Colonic mucosa (tissue), 4 donors: ENCODE measurements at regions not wholly inside any gene's neighbourhood (a gene's known extent, or its start where the extent isn't known, plus 50 kb on each side); places are given as distances from the start of the nearest gene placed in this dataset.

Experiments
- DNase-seq: peaks from one replicate; pipeline ENCODE4 v3.0.0-alpha.2; 2020
- H3K27ac ChIP-seq: fragments of 200-600 bp; one replicate; pipeline ENCODE4 v1.8.0; 2021
- H3K27me3 ChIP-seq: fragments of 200-600 bp; one replicate; pipeline ENCODE4 v1.8.0; 2021
- H3K36me3 ChIP-seq: fragments of 200-600 bp; one replicate; pipeline ENCODE4 v1.8.0; 2021
- H3K4me1 ChIP-seq: fragments of 200-600 bp; one replicate; pipeline ENCODE4 v1.8.0; 2021; ENCODE audit warnings: mild to moderate bottlenecking
- H3K4me3 ChIP-seq: fragments of 200-600 bp; one replicate; pipeline ENCODE4 v1.8.0; 2021
- H3K9ac ChIP-seq, 2 donors: one replicate each; pipeline ENCODE4 v1.7.0; 2013; ENCODE audit warnings: control low read depth in 2 of 2, low read depth in 2 of 2, low read length in 2 of 2
- H3K9me3 ChIP-seq: fragments of 200-600 bp; one replicate; pipeline ENCODE4 v1.8.0; 2021
- CTCF ChIP-seq: fragments of 200-600 bp; IDR thresholded peaks from one replicate; pipeline ENCODE4 v1.8.0; 2022; ENCODE audit warnings: antibody characterized with exemption, mild to moderate bottlenecking
- intact Hi-C: fragments of 100-400 bp; cut with DNase I; formaldehyde crosslinking; loops from one replicate; pipeline ENCODE4 v1.14.1; 2022
- donor health status: healthy.
- donor health status: DM: no; HTN: no; CAD: no.
- donor health status: DM: no; HTN: no; CAD: no.

DNA sequence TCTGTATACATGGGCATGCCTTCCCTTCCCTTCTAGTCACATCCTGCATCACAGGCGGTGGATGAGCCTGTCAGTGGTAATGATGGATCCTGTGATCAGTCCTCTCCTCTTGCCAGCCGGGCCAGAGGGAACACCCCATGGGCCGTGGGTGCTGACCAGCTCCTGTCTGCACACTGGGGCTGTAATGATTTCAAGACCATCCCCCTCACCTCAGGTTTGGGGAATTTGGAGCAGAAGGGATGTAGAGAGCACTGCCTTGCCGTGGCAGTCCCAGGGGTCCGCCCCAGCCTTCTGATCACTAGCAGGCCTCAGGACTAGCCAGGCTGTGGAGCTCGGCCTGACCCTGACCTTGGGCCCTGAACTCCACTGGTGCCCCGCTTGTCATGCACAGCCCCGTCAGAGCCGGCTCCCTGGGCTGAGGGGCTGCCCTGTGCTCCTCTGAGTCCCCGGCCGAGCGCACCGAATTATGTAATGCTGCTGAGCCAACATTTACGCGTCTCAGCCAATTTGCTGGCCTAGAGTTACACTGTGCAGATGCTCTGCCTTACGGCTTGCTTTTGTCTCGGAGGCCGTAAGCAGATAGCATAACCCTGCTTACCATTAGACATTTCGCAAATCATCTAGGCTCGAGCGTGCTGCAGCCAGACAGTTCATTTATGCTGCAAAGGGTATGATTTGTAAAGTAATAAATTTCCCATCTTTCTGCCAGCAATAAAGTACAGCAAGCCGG lies 155.3 kb downstream of the MACROH2A1 start:
- no peaks in the 10 kb centered on the region for H3K9me3 ChIP-seq
- no peak overlapping the region for H3K4me3 ChIP-seq
- H3K27me3 ChIP-seq: no peaks in the 10 kb centered on the region
- peak overlapping the region; percentile 24 for H3K27ac ChIP-seq
- no peaks in the 10 kb centered on the region for H3K4me1 ChIP-seq
- H3K36me3 ChIP-seq: no peaks in the 10 kb centered on the region
- no peak overlapping the region for H3K9ac ChIP-seq
- intact Hi-C loops: no loop called here
- no peak for TF ChIP-seq CTCF
- DNase-seq: peak; percentile 47

- intact Hi-C loops: no loop called here
- H3K36me3 ChIP-seq: no peaks in the 10 kb centered on the region
- H3K4me1 ChIP-seq: no peaks in the 10 kb centered on the region
- H3K4me3 ChIP-seq: no peak overlapping the region
- no peak overlapping the region for H3K9ac ChIP-seq
- peak overlapping the region; percentile 24 for H3K27ac ChIP-seq
- TF ChIP-seq CTCF: no peak
- H3K27me3 ChIP-seq: no peaks in the 10 kb centered on the region
- no peaks in the 10 kb centered on the region for H3K9me3 ChIP-seq
- DNase-seq: peak; percentile 24
Measured at GRCh38 chr5:135242866-135243555, 156.0 kb downstream of the MACROH2A1 start.

DNA sequence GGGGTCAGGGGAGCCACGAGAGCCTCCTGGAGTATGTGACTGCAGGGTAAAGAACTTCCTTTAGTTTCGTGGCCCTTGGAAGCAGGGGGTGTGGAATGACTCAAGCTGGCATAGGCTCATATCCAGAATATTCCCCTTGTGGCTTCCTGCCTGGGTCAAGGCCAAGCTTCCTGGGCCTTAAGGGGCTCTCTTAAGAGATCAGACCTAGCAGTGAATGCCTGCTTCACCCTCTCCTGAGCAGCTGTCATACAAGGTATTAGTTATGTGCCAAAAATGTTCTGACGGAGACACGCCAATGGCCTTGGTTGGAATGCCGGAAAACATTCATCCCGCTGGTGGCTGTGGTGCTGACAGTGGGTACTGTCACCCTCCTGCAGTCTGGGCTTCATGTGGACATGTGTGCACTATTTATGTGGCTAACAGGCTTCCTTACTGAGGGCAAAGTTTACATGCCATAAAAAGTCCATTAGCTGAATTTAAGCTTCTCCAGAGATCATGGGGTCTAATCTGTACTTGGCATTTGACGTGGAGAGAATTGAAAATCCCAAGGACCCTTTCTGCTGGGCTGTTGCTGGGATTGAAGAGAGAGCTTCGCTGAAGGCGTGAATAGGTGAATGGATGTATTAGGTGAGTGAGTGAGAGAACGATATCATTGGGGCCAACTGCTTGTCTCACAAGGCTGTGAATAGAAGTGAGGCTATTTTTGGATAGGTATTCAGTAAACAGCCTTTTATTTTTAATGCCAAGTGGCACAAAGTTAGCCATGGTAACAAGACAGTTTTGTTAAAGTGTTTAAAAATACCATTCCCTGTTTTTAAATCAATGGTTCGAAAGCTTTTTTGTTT lies 156.8 kb downstream of the MACROH2A1 start:
- no peak for TF ChIP-seq CTCF
- no peaks in the 10 kb centered on the region for H3K9me3 ChIP-seq
- H3K4me3 ChIP-seq: no peak overlapping the region
- no peaks in the 10 kb centered on the region for H3K36me3 ChIP-seq
- no peaks in the 10 kb centered on the region for H3K27me3 ChIP-seq
- H3K27ac ChIP-seq: no peak overlapping the region
- peak; percentile 15 for DNase-seq
- no peaks in the 10 kb centered on the region for H3K4me1 ChIP-seq
- H3K9ac ChIP-seq: no peak overlapping the region
- intact Hi-C loops: no loop called here

GRCh38 chr5:135241536-135241935 lies 157.5 kb downstream of the MACROH2A1 start:
- no peaks in the 10 kb centered on the region for H3K36me3 ChIP-seq
- H3K4me1 ChIP-seq: no peaks in the 10 kb centered on the region
- DNase-seq: peak; percentile 4
- no peaks in the 10 kb centered on the region for H3K27me3 ChIP-seq
- no peak overlapping the region for H3K9ac ChIP-seq
- no peaks in the 10 kb centered on the region for H3K9me3 ChIP-seq
- no peak for TF ChIP-seq CTCF
- intact Hi-C loops: no loop called here
- no peak overlapping the region for H3K27ac ChIP-seq
- H3K4me3 ChIP-seq: no peak overlapping the region

DNA sequence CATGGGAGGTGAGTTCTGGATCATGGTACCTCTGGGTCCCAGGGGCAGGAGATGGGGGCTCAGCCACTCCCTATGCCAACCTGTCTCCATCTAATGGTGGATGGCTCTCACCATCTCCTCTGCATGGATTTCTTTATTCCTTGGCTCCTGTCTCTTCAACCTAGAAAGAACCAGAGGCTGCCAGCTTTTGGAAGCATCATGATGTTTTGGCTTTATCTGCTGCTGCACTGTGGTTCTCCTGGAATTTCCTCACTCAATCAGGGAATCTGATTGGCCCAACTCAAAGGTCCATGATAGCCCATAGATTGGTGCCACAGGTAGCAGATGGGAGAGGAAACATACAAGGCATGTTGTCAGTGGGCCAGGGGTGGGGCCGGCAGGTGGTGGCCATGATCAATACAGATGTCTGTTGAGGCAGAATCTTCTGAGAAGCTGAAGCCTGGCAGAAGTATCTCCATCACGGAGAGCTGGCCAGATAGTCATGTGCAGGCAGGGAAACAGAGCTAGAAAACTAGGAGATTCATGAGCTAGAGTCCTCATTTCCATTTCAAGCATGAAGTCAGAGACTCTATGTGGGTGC lies 158.2 kb downstream of the MACROH2A1 start:
- H3K4me3 ChIP-seq: no peak overlapping the region
- no peak for TF ChIP-seq CTCF
- H3K27ac ChIP-seq: no peak overlapping the region
- intact Hi-C loops: no loop called here
- no peak overlapping the region for H3K9ac ChIP-seq
- no peaks in the 10 kb centered on the region for H3K9me3 ChIP-seq
- DNase-seq: peak; percentile 10
- H3K36me3 ChIP-seq: no peaks in the 10 kb centered on the region
- H3K27me3 ChIP-seq: no peaks in the 10 kb centered on the region
- H3K4me1 ChIP-seq: no peaks in the 10 kb centered on the region
